ENCODE measurements at regions not wholly inside any gene's neighbourhood (a gene's known extent, or its start where the extent isn't known, plus 50 kb on each side); places are given as distances from the start of the nearest gene placed in this dataset.

DNA sequence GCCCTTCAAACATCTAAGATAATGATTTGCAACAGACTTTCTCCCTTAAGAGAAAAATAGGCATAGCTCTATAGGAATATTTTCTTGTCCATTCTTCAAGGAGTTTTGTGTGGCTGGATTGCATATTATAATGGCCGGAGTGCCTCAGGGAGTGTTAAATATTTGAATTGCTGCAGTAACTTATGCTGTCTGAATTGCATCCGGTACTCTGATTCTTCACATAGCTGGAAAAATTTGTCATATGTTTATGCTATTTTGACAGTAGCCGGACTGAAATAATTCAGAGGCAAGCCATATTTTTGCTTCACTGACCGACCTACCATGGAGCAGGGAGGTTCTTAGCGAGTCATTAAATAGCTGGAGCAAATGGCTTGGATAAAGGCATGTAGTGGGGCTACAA, 621.0 kb downstream of the ACTL7B start:
- TF ChIP-seq, protein P1, sequence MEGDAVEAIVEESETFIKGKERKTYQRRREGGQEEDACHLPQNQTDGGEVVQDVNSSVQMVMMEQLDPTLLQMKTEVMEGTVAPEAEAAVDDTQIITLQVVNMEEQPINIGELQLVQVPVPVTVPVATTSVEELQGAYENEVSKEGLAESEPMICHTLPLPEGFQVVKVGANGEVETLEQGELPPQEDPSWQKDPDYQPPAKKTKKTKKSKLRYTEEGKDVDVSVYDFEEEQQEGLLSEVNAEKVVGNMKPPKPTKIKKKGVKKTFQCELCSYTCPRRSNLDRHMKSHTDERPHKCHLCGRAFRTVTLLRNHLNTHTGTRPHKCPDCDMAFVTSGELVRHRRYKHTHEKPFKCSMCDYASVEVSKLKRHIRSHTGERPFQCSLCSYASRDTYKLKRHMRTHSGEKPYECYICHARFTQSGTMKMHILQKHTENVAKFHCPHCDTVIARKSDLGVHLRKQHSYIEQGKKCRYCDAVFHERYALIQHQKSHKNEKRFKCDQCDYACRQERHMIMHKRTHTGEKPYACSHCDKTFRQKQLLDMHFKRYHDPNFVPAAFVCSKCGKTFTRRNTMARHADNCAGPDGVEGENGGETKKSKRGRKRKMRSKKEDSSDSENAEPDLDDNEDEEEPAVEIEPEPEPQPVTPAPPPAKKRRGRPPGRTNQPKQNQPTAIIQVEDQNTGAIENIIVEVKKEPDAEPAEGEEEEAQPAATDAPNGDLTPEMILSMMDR (IDR thresholded peaks at IDR 0.05; ENCODE audit: low read depth, low read length, missing input control), result no peak
- TF ChIP-seq, protein P2, sequence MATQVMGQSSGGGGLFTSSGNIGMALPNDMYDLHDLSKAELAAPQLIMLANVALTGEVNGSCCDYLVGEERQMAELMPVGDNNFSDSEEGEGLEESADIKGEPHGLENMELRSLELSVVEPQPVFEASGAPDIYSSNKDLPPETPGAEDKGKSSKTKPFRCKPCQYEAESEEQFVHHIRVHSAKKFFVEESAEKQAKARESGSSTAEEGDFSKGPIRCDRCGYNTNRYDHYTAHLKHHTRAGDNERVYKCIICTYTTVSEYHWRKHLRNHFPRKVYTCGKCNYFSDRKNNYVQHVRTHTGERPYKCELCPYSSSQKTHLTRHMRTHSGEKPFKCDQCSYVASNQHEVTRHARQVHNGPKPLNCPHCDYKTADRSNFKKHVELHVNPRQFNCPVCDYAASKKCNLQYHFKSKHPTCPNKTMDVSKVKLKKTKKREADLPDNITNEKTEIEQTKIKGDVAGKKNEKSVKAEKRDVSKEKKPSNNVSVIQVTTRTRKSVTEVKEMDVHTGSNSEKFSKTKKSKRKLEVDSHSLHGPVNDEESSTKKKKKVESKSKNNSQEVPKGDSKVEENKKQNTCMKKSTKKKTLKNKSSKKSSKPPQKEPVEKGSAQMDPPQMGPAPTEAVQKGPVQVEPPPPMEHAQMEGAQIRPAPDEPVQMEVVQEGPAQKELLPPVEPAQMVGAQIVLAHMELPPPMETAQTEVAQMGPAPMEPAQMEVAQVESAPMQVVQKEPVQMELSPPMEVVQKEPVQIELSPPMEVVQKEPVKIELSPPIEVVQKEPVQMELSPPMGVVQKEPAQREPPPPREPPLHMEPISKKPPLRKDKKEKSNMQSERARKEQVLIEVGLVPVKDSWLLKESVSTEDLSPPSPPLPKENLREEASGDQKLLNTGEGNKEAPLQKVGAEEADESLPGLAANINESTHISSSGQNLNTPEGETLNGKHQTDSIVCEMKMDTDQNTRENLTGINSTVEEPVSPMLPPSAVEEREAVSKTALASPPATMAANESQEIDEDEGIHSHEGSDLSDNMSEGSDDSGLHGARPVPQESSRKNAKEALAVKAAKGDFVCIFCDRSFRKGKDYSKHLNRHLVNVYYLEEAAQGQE (IDR thresholded peaks at IDR 0.05), result no peak
- TF ChIP-seq SP1 (IDR thresholded peaks at IDR 0.05) (no peak), RAD21 (IDR thresholded peaks at IDR 0.05) (no peak), JUND (IDR thresholded peaks at IDR 0.05) (no peak), GABPA (IDR thresholded peaks at IDR 0.05 in 1 of 2, conservative IDR thresholded peaks at IDR 0.05 in 1 of 2) (no peak), YY1 (IDR thresholded peaks at IDR 0.05) (no peak), FOXA1 (IDR thresholded peaks at IDR 0.05) (no peak), TAF1 (conservative IDR thresholded peaks at IDR 0.05) (no peak), EGR1 (IDR thresholded peaks at IDR 0.05; ENCODE audit: low read depth in 2 of 2) (no peak)
- TF ChIP-seq, protein P3, sequence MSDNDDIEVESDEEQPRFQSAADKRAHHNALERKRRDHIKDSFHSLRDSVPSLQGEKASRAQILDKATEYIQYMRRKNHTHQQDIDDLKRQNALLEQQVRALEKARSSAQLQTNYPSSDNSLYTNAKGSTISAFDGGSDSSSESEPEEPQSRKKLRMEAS (IDR thresholded peaks at IDR 0.05), result no peak
- TF ChIP-seq, protein P4, sequence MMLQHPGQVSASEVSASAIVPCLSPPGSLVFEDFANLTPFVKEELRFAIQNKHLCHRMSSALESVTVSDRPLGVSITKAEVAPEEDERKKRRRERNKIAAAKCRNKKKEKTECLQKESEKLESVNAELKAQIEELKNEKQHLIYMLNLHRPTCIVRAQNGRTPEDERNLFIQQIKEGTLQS (IDR thresholded peaks at IDR 0.05), result no peak
